ENCODE measurements at regions not wholly inside any gene's neighbourhood (a gene's known extent, or its start where the extent isn't known, plus 50 kb on each side); places are given as distances from the start of the nearest gene placed in this dataset.

DNA sequence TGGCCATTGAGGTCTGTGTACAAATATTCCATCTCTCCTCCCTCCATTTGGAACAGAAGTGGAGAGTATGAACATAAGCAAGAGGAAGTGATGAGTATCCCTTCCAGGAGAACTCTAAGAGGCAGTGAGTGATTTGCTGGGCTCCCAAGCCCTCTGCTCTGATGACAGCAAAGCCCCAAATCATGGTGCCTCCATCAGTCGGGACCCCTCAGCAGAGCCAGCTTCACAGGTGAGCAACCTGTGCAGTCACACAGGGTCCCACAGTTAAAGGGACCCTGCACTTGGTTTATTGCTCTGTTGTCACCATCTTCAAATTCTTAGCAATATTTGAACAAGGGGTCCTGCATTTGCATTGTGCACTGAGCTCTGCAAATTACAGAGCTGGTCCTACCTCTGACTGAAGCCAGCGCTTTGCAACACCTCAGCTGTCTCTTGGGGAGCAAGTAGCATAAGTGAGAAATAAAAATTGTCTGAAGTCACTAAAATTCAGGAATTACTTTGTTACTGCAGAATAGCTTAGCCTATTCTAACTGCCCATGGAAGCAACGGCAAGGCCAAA is 466.4 kb downstream of the MN1 start:
- Histone ChIP-seq H2AFZ (ENCODE audit: low read depth, low read length) (no peak overlapping the region), H4K20me1 (ENCODE audit: insufficient read depth, low read length) (no peaks in the 10 kb centered on the region), H3K79me2 (ENCODE audit: insufficient read depth, low read length) (no peaks in the 10 kb centered on the region), H3K4me1 (ENCODE audit: insufficient read depth, low read length) (peaks cover 9% of the 10 kb centered on the region), H3K9me3 (ENCODE audit: insufficient read depth, low read depth, low read length) (peaks cover 4% of the 10 kb centered on the region), H3K9ac (ENCODE audit: low read length) (no peak overlapping the region), H3K27me3 (ENCODE audit: insufficient read depth, low read length) (no peaks in the 10 kb centered on the region), H3K4me3 (ENCODE audit: insufficient read depth, low read depth, low read length) (no peak overlapping the region), H3K27ac (ENCODE audit: low read depth, low read length) (no peak overlapping the region), H3K4me2 (ENCODE audit: low read length) (no peak overlapping the region), H3K36me3 (ENCODE audit: insufficient read depth, low read length) (no peaks in the 10 kb centered on the region)
- Mint-ChIP-seq H3K4me1 (ENCODE audit: low read depth, unreplicated experiment) (peaks cover 19% of the 10 kb centered on the region), H3K4me3 (ENCODE audit: unreplicated experiment) (no peak overlapping the region), H3K27me3 (ENCODE audit: low read depth, unreplicated experiment) (peaks cover 8% of the 10 kb centered on the region), H3K27ac (ENCODE audit: unreplicated experiment) (no peak overlapping the region), H3K36me3 (ENCODE audit: low read depth, unreplicated experiment) (no peaks in the 10 kb centered on the region), H3K9me3 (ENCODE audit: unreplicated experiment) (peaks cover 4% of the 10 kb centered on the region)
- DNase-seq (ENCODE audit: low read depth) (no peak), FAIRE-seq (no peak)
- no peak for TF ChIP-seq CTCF (IDR thresholded peaks at IDR 0.05; ENCODE audit: insufficient read depth, low read depth, low read length)
- TF ChIP-seq EZH2 (IDR thresholded peaks at IDR 0.05; ENCODE audit: insufficient read depth, low read length) = no peak

DNA sequence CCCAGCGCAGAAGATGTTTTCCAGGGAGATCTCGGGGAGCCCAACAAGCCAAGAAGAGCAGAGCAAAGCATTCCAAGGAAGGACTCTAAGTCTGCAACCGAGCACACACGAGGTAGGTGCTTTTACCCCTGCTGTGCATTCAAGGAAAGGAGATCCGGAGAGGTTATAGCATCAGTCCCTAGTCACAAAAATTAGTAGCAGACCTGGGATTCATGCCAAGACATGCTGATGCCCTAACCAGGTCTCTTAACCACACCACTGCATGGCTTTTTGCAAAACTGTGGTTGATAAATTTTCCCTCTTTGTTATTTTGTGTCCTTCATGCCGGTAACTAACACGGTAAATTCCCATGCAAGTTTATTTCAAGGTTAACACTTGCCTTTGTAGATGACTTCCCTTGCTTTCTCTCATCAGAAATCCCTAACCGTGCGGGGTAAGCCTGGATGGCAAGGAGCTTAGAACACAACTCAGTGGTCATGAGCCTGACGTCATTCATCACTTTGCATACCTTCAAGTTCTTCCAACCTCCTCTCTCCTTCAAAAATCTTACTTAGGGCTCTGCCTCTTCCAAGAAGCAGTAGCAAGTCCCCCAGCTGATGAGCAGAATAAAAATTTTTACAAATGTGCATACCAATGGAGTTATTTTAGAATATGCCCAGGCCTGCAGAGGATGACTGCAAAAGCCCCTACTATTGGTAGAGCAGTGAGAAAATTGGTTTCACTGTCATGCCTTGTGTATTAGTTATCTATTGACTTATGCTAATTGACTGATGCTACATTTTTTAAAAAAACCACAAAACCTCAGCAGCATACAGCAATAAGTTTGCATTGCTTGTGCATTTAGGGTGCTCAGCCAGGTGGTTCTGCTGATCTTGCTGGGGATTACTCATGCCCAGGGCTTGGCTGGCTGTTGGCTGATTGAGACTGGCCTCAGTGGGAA is 465.1 kb downstream of the MN1 start:
- Histone ChIP-seq H3K4me2 (ENCODE audit: low read length) (peak overlapping the region; percentile 56), H4K20me1 (ENCODE audit: insufficient read depth, low read length) (no peaks in the 10 kb centered on the region), H3K9me3 (ENCODE audit: insufficient read depth, low read depth, low read length) (peaks cover 4% of the 10 kb centered on the region), H3K36me3 (ENCODE audit: insufficient read depth, low read length) (no peaks in the 10 kb centered on the region), H3K27ac (ENCODE audit: low read depth, low read length) (no peak overlapping the region), H3K4me3 (ENCODE audit: insufficient read depth, low read depth, low read length) (no peak overlapping the region), H3K4me1 (ENCODE audit: insufficient read depth, low read length) (peaks cover 9% of the 10 kb centered on the region), H3K9ac (ENCODE audit: low read length) (no peak overlapping the region), H3K27me3 (ENCODE audit: insufficient read depth, low read length) (no peaks in the 10 kb centered on the region), H2AFZ (ENCODE audit: low read depth, low read length) (no peak overlapping the region), H3K79me2 (ENCODE audit: insufficient read depth, low read length) (no peaks in the 10 kb centered on the region)
- FAIRE-seq (no peak), DNase-seq (ENCODE audit: low read depth) (peak; percentile 94)
- Mint-ChIP-seq H3K27me3 (ENCODE audit: low read depth, unreplicated experiment) (peaks cover 8% of the 10 kb centered on the region), H3K9me3 (ENCODE audit: unreplicated experiment) (peaks cover 4% of the 10 kb centered on the region), H3K27ac (ENCODE audit: unreplicated experiment) (peak overlapping the region; percentile 41), H3K4me1 (ENCODE audit: low read depth, unreplicated experiment) (peaks cover 19% of the 10 kb centered on the region), H3K4me3 (ENCODE audit: unreplicated experiment) (no peak overlapping the region), H3K36me3 (ENCODE audit: low read depth, unreplicated experiment) (no peaks in the 10 kb centered on the region)
- TF ChIP-seq EZH2 (IDR thresholded peaks at IDR 0.05; ENCODE audit: insufficient read depth, low read length) = no peak
- no peak for TF ChIP-seq CTCF (IDR thresholded peaks at IDR 0.05; ENCODE audit: insufficient read depth, low read depth, low read length)

Measured in astrocyte (in vitro differentiated cells and primary cell).